ENCODE measurements at regions not wholly inside any gene's neighbourhood (a gene's known extent, or its start where the extent isn't known, plus 50 kb on each side); places are given as distances from the start of the nearest gene placed in this dataset.
"Not testable (repeated sequence)": the region's sequence is repeated elsewhere in the genome, so short reads cannot be mapped to it uniquely, and the experiment has no call there.

DNA sequence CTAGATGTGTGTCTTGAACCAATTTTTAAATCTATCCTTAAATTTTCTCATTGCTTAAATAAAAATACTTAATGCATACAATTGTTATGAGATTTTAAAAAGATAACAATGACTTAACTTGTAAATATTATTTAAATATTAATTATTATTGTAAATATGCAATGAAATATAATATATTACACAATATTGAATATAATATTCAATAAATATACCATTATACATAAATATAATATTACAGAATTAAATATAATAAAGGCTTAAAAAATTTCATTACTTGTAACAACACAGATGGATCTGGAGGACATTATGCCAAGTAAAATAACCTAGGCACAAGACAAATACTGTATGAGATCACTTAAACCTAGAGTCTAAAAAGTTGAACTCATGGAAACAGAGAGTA is 1532.3 kb downstream of the PCDH9 start:
- no peak for DNase-seq (ENCODE audit: low read depth in 2 of 2)

DNA sequence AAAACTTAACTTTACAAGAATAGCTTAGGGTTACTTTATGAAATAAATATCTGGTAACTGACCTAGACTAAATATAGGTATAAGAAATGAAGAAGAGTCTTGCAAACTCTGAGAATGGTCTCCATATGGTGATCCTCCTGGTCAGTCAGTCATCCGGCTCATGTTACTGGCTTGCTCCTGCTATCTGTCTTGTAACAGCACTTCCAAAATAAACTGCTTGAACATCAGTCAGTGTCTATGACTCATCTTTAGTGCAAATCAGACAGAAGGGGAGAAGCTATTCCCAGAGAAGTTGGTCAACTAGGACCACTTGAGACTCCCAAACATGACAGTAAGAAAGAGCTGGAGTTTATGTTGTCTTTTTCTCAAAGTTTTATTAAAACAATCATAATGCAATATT is 1550.9 kb downstream of the PCDH9 start:
- DNase-seq (ENCODE audit: low read depth in 2 of 2) = no peak

DNA sequence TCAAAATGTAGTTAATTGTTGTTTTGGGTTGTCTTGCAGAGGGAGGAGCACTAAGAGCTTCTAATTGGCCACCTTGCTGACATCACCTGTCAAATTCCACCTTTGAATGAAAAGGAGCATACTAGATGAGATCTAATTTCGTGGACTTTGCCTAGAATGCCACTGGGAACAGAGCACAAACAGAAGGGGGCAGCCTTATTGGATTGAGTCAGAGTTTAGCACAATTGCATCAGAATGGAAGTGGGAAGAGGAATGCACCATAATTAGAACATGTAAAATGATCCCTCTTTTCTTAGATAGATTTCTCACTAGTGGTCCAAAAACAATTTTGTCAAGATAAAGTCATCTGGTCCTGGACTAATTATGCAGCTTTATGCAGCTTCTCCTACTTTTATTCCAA is 1552.2 kb downstream of the PCDH9 start:
- no peak for DNase-seq (ENCODE audit: low read depth in 2 of 2)

DNA sequence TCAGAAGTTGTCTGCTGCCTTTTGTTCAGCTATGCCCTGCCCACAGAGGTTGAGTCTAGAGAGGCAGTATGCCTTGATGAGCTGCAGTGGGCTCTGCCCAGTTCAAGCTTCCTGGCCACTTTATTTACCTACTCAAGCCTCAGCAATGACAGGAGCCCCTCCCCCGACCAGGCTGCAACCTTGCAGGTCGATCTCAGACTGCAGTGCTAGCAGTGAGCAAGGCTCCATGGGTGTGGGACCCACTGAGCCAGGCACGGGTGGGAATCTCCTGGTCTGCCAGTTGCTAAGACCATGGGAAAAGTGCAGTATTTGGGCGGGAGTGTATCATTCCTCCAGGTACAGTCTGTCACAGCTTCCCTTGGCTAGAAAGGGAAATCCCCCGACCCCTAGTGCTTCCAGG is 1554.8 kb downstream of the PCDH9 start:
- DNase-seq (ENCODE audit: low read depth in 2 of 2) = not testable (repeated sequence)

DNA sequence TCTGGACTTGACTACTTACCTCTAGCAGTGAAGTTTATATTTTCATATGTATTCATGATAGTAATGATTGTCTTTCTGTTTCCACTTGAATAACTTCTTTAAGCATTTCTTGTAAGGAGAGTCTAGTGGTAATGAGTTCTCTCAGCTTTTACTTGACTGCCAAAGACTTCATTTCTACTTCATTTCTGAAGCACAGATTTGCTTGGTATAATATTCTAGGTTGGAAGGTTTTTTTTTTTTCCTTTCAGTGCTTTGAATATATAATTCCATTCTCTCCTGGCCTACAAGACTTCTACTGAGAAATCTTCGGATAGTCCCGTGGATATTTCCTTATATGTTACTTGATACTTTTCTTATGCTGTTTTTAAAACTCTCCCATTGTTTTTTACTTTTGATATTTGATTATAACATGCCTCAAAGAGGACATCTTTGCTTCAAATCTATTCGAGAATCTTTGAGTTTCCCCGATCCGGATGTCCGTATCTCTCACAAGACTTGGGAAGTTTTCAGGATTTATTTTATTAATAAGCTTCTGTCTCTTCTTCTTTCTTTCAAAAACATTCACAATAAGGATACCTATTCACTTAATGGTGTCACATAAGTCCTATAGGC is 1560.0 kb downstream of the PCDH9 start:
- no peak for DNase-seq (ENCODE audit: low read depth in 2 of 2)

DNA sequence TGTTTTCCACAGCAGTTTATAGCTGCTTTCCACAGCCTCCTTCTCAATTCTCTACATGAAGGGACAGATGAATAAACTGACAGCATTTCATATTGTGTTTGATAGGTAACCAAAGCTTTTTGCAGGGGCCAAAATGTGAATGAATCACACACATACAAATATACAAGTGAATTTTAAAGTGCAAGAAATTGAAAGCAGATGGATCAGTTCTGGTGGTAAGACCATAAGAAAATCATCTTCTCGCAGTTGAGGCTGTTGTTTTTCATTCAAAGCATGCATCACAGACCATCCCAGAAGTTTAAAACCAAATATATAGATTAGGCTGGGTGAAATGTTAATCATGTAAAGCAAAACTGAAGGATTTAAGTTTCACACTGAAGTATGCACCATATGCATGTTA is 1569.4 kb downstream of the PCDH9 start:
- DNase-seq (ENCODE audit: low read depth in 2 of 2) = no peak

DNA sequence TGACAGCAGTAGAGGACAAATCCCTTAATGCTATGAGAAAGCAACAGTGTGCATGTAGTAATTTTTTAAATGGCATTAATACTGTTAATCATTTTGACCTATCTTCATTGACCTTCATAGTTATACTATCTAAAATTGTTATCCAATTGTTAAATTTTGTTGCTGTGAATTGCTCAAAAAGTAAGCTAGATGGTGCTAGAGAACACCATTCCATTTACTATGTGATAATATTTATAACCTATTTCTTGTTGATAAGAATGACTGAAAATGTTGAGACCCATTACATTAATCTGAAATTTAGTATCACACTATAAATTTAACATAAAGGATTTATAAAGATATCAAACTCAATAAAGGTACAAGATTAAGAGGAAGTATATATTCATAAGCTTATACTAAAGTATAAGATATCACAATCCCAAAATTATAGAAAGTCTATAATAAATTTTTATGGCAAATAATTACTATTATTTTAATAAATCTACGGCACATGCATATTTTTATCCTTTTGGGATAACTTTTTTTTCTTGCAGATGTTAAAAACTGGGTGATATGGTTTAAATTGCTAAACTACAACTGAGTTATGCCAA is 1573.3 kb downstream of the PCDH9 start:
- DNase-seq (ENCODE audit: low read depth in 2 of 2) = no peak

DNA sequence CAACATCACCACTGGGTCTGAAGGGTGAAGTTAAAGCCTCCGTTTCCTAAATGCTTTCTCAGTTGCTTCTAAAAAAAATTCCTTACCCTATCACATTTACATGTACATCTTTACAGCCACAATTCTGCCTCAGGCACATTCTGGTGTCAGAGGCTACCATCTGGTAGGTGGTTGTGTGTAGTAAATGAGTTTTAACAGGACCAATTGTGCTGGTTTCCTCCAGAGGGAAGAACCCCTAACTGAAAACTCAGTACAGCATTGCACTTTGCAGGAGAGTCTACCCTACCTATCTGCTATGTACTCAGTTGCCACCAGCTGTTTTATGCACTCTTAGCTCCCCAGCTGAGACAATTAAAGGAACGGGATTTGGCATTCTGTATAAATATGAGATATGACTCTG is 1576.5 kb downstream of the PCDH9 start:
- no peak for DNase-seq (ENCODE audit: low read depth in 2 of 2)

DNA sequence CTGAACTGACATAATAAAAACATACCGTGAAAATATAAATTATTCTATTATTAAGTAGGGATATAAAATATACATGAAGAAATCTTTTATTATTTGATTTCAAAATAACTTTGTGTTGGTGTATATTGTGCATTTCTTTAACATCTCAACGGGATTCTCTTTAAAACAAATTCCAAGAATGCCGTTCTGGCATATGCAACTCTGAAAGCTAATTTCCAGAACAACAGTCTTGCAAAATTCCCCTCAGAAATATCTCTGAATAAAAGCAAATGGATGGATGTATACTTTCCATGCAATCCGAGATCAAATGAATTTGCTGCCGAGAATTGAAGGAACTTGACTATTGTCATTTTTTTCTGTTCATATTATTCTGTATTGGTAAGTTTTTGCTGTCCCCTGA is 1579.8 kb downstream of the PCDH9 start:
- no peak for DNase-seq (ENCODE audit: low read depth in 2 of 2)

DNA sequence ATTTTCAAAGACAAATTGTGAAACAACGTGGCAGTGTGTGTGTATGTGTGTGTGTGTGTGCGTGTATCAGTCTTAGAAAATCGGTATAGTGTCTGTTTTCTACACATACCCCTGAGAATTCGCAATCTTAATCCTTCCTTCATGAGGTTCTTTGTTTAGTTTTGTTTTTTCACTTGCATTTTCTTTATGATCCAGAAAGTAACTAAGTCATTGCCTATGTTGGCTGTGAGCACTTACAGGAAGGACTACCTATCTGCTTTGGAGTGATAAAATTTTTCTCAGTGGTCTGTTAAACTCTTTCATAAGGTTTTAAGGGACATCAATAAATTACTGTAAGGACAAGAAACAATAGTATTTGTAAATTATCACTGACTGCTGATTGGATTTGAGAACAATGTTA is 1587.1 kb downstream of the PCDH9 start:
- no peak for DNase-seq (ENCODE audit: low read depth in 2 of 2)

DNA sequence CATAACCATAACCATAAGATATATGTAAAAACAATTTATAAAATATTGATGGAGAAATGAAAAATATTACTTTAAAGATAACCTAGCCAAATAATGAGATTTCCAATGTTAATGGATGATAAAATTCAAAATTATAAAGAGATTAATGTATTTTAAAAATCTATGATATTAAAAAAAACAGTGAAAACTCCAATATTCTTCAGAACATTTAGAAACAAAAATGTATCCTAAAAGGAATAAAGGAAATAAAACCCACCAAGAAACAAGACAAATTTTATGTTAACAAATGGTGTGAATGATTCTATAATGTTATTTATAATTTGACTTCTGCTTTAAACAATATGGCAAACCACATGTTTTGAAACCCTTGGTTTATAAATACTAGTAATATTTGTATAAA is 1587.8 kb downstream of the PCDH9 start:
- no peak for DNase-seq (ENCODE audit: low read depth in 2 of 2)

DNA sequence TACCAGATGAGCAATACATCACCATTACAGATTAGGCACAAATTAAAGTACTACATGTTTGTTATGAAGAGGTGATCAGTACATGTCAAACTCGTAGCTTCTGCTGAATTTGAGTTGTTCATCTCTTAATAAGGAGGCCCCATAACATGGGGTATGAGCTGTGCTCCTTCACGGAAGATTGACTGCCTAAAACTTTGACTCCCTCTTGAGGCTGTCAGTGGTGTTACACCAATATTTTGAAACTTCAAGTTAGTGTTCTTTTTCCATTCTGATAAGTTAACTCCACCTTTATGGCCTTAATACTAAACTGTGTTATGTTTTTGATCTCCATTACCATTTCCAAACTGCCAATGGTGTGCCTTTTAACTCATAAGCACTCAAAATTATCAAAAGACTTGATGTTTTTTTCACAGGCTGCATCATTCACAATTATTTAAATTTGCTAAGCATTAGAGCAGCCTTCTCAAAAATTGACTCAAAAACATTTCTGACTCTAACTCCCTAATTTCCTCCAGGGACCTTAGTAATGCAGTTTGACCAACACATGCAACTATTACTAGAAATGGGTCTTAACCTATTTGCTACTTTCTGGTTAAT is 1591.5 kb downstream of the PCDH9 start:
- no peak for DNase-seq (ENCODE audit: low read depth in 2 of 2)

DNA sequence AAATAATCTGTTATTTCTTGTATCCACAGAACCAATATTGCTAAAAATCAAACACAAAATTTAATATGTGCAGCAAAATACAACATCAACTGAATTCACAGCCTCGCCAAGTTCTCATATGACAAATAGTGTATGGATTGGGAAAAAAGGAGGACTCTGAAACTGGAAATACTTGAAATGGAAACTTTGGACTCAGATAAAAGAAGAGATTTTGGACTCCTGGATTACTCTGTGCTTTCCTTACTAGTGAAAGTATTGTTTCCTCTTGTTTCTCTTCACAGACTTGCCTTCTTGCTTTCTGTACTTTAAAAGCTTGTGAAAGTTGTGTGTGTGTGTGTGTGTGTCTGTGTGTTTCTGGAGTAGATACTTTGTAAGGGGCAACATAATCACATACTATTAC is 1596.3 kb downstream of the PCDH9 start:
- no peak for DNase-seq (ENCODE audit: low read depth in 2 of 2)

DNA sequence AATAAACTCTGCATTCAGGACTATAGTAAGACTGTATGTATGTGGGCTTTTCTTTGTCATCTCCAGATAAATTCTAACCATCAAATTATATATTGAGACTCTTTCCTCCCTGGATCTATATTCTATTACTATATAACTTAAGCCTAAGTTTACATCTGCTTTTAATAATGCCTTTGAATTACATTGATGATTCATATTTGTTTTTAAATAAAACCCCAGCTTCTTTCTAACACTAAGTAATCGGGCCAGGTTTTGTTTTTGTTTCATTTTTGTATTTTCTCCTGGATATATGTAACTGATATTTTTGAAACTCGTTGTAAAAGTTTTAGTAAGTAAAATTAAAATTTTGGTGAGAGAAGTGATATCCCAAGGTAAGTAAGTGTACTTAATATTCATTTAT is 1599.1 kb downstream of the PCDH9 start:
- DNase-seq (ENCODE audit: low read depth in 2 of 2) = no peak

DNA sequence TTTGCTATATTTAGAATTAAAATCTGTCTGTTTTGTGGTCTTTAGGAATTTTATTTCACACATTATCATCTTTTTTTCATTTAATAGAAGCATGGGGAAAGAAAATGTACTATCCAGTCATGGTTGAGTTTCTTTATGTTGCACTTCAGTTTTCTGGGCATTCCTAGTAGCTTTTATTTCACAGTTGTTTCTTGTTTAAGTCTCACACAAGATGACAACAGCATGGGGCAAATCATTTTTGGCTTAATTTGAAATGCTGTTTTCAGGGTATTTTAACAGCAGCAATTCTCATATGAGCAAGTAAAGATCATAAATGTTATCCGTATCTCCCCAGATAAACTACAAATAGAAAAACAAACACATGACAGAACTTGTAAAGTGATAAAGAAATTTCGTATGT is 1600.2 kb downstream of the PCDH9 start:
- no peak for DNase-seq (ENCODE audit: low read depth in 2 of 2)

DNA sequence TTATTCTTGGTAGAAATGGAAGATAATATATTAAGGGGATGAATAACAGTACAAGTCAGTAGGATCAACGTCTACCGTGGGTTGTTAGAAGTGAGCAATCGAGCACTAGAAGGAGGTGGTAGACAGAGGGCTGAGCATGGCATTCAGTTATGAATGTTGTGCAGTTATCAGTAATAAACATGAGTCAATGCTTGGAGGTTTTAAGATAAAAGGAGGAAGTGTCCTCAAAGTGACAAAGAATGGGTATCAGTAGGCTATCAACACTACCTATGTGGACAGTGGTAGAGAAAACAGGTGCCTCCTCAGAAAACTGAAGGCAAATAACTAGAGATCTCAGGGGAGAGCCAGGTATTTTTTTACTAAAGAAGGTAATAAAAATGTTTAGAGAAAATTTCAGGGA is 1607.0 kb downstream of the PCDH9 start:
- no peak for DNase-seq (ENCODE audit: low read depth in 2 of 2)

DNA sequence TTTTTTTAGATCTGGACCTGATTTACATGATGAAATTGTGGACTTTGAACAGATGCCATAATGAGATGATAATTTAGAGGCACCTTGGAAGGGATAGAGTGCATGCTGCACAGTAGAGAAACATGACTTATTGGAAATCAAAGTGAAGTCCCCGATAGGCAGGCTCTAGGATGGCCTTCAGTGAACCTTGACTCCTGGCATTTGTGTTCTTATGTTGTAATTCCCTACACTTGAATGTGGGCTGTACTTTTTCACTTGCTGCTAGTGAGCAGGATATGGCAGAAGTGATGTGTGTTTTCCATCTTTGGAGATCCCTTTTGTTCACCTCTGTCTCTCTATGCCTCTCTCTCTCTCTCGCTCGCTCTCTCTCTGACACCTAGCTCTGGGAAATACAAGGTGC is 1614.6 kb downstream of the PCDH9 start:
- no peak for DNase-seq (ENCODE audit: low read depth in 2 of 2)

DNA sequence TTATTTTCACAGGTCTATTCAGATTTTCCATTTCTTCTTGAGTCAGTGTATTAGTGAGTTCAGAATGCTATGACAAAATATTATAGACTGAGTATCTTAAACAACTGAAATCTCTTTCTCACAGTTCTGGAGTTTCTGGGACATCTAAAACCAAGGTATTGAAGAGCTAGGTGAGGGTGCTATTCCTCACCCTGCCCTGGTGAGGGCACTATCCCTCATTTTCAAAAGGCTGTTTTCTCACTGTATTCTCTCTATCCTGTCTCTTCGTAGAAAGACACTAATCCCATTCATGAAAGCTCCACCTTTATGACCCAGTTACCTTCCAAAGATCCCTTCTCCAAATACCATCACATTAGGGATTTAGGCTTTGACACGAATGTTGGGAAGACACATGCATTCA is 1617.1 kb downstream of the PCDH9 start:
- DNase-seq (ENCODE audit: low read depth in 2 of 2) = no peak

DNA sequence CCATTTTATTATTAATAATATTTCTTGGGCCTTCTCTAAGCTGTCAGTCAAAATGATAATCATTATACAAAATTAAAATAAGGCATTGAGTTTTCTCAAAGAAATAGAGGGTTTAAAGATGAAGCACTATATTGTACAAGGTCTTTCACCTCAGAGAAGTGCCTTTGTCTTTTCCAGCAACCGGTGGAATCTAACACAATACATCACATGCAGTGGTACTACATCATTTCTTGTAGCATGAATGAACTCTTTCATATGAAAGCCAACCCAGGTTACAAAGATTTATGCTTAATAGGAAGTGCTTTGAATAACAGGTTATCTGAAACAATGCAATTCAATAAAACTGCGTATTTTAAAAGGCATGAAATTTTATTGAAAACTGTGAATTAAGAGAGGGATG is 1620.8 kb downstream of the PCDH9 start:
- no peak for DNase-seq (ENCODE audit: low read depth in 2 of 2)

DNA sequence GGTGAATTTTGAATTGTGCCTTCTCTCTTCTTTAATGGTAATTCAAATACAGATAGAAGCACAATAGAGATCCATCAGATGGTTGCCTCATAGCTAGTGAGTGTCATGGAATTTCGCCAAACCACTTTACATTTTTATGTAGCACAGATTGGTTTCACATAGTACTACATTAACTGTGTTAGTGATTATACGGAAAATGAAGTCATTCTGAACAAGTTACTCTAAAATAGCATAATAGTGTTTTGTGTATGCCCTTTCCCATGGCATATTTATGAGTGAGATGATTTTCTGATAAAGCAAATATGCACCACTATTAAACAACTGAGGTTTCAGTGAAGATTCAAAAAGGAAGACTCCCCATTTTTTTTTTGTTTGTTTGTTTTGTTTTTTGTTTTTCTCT is 1623.5 kb downstream of the PCDH9 start:
- no peak for DNase-seq (ENCODE audit: low read depth in 2 of 2)

DNA sequence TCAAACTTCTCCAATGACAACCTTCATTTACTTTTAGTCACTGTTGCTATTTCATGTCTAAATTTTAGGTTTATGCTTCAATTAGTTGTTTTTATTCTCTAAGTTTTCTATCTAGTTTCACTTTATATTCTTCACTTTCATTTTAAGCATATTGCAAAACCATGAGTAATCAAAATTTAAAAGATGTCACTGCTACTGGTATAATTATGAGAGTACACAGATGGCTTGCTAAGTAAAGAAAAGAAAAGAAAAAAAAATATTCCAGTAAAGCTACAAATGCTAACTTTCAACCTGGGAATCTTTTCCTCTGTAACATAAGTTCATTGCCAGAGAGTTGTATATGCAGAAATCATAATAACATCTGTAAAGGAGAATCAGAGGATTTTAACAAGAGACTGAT is 1624.7 kb downstream of the PCDH9 start:
- no peak for DNase-seq (ENCODE audit: low read depth in 2 of 2)

DNA sequence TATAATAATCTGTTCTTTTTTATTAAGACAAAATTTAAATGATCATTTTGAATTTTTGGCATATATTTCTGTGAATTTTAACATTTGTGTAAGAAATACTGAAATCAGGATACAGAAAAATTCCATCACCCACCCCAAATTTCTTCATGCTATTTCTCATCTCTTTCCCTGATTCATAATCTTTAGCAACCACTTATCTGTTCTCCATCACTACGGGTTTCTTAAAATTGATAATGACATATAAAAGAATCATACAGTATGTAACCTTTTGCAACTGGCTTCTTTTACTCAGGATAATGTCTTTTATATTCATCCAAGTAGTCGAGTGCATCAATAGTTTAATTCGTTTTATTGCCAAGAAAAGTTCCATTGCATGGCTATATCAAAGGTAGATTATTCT is 1627.0 kb downstream of the PCDH9 start:
- no peak for DNase-seq (ENCODE audit: low read depth in 2 of 2)

DNA sequence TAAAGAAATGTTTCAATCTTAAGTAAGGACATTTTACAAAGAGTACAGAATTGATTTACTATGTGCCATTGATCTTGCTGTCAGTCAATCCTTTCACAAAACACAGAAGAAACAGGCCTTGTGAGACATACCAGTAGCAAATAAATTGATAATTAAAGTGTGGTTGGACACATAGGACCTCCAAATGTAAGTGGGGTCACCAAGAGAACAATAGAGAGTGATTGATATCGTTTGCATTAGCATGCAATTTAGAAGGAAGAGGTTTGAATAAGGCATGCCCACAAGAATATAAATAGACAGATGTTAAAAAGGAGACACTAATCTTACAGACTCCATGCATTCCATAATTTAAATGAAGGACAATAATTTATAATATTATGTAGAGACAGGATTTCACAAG is 1628.3 kb downstream of the PCDH9 start:
- no peak for DNase-seq (ENCODE audit: low read depth in 2 of 2)

DNA sequence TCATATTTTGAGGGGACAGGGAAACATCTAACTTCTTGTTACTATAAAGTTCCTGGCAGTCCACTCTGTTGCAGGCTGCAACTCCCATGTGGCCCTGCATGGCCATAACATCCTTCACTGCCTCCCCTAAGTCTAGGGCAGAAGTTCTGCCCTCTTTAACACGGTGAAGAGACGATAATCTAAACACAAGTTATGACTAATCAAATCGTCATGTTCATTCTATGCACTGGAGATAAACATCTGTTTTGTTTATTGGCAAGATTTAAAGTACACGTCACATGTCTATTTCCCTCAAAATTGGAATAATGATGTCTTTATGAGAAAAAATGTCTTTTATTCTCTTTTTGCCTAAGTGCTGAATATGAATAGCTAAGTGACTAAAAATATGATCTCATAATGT is 1629.4 kb downstream of the PCDH9 start:
- no peak for DNase-seq (ENCODE audit: low read depth in 2 of 2)
